Activated CD8-positive, alpha-beta memory T cell treated with anti-CD3 and anti-CD28 coated beads, Interleukin-2, amount 50 U/mL, for 4 hours (primary cell): ENCODE measurements at regions not wholly inside any gene's neighbourhood (a gene's known extent, or its start where the extent isn't known, plus 50 kb on each side); places are given as distances from the start of the nearest gene placed in this dataset.

Source experiments
- DNase-seq: peaks from one replicate; pipeline ENCODE4 v3.0.0-alpha.2; 2020

DNA sequence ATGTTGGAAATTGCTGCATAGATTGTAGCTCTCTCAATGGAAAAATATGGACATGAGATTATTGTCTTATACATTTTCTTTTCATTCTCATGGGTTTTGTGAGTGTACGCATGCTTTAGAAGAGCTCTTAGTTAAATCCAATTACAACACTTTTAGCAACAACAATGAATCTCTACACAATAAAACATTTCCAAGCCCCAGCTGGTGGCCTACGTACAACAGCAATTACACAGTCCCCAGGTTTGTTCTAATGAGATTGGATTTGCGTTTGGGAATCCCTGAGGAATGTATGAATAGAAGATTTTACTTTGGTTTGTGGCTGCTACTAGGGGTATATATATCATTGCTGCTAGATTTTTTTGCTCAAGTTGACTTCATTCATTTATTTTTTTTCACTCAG, 98.6 kb downstream of the FHDC1 start:
- no peak for DNase-seq

DNA sequence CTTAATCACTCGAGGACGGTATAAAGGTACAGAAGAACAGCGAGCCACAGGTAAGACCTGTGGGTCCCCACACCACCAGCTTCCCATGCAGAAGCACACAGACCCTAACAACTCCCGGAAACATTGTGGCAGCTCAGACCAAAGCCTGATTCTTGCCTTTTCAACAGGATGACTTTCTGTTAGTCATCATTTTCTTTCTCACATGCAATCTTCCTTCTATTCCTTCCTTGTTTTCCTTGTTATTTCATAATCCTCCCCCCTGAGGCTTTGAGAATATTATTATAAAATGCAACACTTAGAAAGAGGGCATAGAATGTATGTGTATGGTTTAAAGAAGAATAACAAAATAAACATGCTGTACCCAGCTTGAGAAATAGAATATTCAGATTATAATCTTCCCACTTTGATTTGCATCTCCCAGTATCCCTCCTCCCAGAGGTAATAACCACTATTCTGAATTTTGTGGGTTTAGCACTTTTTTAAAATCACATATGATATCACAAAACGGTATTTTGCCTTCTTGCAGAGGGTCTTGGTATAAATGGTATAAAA, 100.9 kb downstream of the FHDC1 start:
- no peak for DNase-seq

DNA sequence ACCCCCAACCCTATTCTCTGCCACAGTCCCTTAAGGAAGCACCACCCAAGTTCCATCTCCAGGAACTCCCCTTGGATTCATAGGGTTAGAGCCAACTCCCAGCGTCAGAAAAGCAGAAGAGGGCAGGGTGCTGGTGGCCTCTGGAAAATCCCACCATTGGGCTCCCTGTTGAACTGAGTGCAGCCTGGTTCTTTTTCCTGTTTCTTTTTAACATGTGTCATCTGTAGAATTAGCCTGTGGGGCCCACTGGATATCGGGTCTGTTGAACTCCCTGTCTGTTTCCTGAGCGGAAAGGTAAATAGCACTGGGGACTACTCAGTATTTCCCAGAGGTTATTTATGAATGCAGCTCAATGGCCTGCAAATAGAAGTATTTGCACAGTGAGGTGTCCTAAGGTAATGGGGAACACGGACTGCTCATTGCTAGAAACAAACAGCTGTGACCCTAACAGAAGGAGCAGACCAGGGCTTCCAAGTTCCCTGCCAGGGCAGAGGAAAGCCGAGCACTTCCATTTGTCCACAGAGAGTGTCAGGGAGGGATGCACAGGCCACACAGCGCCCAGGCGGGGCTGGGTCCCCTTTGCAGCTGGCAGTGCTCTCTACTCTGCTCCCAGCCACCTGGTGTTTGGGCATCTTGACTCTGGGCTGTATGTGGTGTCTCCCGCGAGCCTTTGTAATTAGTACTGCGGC, 102.6 kb downstream of the FHDC1 start:
- DNase-seq = no peak

DNA sequence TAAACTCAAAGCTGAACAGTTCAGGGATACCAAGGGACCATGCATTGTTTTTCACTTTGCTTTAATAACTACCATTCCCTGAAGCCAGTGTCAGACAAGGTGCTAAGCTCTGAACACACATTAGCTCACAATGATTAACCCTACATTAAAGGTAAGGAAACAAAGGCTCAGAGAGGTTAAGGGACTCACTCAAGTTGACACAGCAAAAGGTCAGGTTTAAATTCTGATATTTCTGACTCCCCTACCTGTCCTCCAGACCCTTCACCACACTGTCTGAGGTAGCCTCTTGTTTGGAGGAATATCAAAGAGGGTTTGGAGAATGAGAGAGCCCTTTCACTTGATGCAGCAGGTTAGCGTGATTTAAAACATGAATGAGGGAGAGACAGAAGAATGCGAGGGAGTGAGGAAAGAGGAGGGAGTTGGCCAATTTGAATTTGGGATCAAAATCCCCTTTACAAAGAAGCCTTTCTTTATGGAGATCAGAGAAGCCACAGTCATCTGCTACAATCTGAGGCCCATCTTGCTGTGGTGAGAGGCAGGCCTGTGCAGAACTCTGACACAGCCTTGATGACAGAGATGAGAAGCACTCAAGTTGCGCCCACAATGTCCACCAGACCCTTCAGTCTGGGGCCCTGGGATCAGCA, 103.5 kb downstream of the FHDC1 start:
- no peak for DNase-seq

DNA sequence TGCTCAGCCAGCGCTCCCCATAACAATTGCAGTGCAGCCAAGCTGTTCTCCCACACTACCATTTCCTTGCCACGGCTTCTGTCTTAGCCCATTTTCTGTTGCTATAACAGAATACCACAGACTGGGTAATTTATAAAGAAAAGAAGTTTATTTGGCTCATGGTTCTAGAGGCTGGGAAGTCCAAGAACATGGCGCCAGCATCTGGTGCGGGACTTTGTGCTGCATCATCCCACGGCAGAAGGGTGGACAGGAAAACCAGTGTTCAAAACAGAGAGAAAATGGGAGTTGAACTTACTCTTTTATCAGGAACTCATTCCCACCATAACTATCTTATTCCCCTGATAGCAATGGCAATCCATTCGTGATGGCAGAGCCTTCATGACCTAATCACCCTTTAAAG, 104.6 kb downstream of the FHDC1 start:
- DNase-seq = no peak

DNA sequence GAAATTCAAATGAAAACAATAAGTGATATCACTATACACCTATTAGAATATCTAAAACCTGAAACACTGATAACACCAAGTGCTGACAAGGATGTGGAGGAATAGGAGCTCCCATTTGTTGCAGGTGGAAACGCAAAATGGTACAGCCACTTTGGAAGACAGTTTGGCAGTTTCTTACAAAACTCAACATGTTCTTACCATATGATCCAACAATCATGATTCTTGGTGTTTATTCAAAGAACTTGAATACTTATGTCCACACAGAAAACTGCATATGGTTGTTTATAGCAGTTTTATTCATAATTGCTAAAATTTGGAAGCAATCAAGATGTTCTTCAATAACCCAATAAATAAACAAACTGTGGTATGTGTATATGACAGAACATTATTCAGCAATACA, 107.9 kb downstream of the FHDC1 start:
- DNase-seq = no peak

DNA sequence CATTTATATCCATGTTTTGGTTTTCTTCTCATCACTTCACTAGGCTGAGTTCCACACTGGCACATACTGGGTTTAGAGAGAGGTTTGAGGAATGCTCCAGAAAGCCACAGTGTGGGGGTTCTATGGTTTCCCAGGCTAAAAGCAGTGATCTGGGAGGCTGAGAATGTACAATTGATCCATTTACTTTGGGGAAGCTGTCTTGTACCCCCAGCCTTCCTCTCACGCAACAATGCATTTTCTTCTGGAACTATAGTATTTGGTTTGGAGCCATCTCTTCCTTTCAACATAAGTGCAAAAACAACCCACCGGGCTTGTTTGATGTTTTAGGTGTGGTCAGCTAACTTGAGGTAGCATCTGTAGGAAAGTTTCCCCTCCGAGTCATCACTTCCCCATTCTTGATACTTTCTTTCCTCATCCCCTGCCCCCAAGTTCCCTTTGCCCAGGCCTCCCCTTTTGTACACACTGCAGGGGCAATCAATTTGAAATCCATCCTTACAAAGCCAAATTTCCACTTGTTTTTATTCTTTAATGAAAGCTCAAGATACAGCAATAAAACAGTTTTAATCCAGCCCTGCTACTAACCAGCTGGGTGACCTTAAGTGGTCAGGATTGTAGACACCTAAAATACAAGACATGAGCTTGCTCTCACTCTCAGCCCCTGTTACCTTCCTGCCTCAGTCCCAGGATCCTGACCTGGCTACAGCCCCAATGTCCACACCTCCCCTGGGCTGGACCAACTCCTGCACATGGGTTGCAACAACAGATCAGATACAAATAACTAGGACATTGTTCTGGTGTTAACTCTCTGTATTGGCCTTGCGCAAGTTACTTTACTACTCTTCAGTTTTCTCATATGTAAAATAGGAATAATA, 109.2 kb downstream of the FHDC1 start:
- DNase-seq = no peak

DNA sequence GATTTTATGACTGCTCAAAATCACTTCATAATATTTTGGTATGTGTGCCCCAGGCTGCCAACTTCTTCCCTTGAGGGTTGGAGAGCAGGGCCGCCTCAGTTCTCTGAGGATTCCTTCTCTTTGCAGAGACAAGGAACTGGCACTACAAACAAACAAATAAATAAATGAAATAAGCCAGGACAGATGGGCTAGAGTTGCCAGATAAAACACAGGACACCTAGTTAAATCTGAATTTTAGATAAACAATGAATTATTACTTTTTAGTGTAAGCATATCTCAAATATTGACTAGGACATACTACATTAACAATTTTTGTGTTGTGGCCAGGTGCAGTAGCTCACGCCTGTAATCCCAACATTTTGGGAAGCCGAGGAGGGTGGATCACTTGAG, 122.5 kb downstream of the FHDC1 start:
- DNase-seq = no peak

DNA sequence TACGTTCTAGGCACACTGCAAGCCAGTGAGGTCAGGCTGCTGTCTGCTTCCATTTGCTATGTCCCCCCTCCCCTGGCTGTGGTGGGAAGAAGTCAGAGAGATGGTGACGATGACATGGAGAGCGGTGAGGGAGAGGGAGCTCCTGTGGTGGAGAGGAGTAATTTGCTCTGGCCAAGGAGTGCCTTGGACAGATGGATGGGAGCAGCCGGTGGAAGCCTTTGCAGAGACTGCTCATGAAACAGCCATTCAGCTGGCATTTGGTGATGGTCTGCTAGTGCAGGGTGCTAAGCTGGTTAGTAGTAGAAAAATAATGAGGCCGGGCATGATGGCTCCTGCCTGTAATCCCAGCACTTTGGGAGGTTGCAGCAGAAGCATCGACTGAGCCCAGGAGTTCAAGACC, 124.1 kb downstream of the FHDC1 start:
- no peak for DNase-seq

DNA sequence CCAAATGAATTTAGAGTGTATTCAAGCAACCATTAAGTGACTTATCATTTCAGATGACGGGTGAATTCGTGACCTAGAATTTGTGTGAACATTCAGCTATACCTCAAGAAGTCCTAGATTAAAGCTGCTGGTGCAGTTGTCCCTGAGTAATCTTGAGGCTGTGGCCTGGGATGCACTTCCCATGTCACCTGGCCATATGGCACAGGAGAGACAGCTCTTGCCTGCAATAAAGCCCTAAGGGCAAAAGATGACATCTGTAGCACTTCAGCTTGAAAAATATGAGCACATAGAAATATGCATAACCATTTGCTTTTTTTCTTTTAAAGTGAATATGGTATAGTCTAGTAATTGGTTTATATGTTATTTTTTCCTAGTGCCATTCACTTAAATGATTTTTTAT, 125.8 kb downstream of the FHDC1 start:
- DNase-seq = no peak

DNA sequence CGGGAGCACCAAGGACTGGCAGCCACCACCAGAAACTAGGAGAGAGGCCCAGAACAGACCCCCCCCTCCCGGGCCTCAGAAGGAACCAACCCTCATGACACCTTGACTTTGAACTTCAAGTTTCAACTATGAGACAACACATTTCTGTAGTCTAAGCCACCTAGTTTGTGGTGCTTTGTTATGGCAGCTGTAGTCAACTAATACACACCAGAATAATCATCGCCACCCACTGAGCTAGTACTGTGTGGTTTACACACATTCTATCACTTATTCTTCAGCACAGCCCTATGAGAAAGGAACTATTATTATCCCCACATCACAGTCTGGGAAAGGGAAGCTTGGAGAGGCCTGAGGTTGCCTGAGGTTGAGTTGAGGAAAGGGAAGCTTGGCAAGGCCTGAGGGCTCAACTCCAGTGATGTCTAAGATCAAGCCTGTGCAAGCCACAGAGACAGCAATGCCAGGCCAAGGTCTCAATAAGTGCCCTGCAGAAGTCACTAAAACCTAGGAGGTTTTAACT, 126.6 kb downstream of the FHDC1 start:
- no peak for DNase-seq

DNA sequence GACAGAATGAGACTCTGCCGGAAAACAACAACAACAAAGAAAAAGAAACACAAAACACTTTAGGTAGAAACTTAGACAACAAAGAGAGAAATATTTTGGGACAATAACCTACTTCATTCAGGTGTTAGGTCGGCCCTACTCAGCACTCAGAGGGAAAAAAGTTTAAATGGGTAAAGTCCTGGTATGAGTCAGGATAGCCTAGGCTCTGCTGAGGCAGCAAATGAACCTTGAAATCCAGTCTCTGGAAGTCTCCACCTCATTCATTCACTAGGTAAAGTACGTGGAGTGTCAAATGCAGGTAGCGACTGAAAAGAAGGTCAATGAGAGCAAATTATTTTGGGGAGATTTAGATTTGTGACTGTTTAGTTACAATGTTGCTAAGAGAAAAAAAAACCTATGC, 127.4 kb downstream of the FHDC1 start:
- DNase-seq = no peak

DNA sequence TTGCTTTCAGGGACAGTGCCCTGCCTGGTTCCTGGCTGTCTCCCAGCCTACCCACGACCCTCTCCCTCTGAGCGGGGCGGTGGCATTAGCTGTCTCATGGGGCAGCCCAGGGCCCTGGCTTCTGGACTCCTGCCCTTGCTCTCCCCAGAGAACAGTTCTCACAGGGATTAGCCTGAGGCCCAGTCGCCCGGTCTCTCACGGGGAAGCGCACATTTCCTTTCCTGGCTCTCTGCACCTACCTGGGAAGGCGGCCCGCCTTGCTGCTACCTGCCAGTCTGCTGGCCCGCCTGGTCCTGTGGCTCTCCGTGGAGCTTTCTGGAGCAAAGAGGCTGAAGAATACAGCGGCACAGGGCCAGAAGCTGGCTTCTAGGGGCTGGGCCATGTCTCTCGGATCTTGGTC, 128.4 kb downstream of the FHDC1 start:
- no peak for DNase-seq

DNA sequence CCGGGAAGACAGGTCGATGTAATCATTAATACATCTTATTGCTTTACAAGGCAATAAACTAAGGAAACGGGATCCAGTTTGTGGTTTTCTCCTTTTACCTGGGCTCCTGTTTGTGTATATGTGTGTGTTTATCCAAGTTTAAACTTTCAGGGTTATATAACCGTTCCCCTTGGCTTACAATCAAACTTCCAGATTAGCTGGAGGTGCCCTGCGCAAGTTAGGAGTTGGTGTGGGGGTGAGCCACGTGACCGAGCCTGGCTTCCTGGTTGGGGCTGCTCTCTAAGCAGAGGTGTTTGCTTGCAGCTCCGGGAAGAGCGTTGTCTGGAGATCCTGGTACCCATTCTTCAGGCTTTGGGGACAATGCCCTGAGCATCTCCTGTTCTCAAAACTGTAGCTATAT, 129.2 kb downstream of the FHDC1 start:
- DNase-seq = no peak

DNA sequence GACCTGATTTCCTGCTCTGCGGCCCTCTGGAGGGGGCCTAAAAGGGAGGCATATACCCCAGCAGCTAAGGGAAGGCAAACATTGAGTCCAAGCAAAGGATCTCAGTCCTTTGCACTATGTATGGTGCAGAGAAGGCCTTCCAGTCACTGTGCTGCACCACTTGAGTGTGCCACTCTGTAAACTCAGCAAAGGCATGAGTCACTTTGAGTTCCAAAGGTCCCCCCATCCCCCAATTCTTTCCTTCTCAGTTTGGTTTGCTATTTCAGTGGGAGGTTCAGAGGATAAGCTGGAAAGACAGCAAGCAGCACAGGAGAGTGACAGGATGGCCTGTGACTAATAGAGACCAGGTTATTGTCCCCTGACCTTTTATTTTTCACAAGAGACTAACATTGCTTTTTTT, 131.3 kb downstream of the FHDC1 start:
- DNase-seq = no peak

DNA sequence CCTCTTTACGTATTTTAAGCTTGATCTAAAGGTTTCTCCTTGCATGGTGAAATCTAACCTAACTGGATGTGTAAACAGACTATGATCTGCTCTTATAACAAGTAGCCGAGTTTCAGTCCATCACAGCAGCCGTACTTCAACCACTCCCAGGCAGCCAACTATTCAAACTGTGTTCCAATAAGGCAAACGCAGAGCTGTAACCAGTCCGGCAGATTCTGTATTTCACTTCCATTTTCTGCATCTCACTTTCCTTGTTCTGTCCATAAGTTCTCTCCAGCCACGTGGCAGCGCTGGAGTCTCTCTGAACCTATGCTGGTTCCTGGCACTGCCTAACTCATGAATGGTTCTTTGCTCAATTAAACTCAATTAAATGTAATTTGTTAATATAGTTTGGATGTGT, 132.6 kb downstream of the FHDC1 start:
- DNase-seq = no peak

DNA sequence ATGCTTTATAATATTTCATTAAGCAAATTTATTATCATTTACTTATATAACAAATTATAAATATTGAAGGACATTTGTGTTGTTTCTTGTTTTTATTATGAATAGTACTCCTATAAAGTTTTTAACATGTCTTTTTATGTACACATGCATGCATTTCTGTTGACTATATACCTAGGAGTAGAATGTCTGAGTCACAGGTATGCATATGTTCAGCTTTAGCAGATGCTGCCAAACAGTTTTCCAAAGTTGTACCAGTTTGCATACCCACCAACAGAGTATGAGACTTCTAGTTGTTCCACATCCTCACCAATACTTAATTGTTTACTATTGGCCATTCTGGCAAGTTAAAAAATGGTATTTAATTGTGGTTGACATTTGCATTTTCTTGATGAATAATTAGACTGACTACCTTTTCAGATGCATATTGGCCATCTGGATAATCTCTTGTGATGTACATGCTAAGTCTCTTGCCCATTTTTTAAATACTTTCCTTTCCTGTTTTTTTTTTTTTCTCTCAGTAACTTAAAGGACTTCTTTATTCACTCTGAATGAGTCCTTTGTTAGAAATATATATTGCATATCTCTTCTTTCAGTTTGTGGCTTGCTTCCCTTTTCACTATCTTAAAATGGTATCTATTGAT, 132.2 kb upstream of the TRIM2 start:
- no peak for DNase-seq

DNA sequence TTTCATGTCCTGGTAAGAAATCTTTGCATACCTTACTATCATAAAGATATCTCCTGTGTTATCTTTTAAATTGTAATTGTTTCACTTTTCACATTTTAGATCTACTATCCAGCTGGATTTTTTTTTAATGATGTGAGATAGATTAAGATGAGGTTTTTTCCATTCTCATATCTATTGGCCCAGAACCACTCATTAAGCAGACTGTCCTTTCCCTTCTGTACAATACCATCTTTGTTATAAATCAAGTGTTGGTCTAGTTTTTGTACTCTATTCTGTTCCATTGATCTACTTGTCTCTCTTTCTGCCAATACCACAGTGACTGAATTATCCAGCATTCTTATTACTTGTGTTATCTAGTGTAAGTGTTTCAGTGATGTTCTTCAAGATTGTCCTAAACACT, 131.6 kb upstream of the TRIM2 start:
- DNase-seq = no peak

DNA sequence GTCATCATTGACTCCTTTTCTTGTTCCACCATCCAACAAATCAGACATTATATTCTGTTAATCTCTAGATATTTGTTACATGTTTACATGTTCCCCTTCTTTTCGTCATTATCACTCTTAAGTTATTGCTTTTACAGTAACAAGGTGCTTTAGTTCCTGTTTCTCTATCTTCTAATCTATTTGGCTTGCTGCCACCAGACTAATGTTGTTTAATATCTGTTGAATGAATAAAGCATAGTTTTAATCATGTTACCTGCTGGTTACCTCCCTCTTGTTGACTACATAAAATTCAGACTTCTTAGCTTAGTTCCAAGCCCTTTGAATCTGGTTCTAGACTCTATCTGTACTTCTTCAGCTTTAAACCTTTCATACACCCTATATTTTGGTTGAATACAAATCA, 129.8 kb upstream of the TRIM2 start:
- DNase-seq = no peak

DNA sequence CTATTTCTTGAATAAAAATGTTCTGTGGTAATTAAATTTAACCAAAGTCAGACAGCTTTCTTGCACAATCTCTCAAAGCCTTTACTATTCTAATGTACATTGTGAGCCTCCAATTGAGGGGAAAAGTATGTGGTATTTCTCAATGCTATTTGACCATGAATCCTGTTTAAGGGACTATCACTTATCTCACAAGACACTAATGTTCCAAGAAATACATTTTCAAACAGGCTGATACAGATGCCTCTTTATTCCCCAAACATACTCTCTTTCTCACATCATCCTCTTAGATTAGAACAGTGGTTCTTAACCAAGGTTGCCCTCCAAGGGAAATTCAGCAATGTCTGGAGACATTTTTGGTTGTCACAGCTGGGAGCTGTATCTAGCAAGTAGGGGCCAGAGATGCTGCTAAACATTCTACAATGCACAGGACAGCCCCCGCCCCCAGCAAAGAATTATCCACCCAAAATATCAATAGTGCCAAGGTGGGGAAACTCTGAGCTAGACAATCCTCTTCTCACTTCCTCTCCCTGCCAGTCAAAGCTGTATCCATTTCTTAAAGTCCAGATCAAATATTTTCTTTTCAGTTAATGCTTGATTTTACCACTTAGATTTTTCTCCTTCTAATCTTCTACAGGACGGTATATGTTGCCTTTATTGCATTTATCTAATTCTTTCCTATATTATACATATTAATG, 129.2 kb upstream of the TRIM2 start:
- no peak for DNase-seq

DNA sequence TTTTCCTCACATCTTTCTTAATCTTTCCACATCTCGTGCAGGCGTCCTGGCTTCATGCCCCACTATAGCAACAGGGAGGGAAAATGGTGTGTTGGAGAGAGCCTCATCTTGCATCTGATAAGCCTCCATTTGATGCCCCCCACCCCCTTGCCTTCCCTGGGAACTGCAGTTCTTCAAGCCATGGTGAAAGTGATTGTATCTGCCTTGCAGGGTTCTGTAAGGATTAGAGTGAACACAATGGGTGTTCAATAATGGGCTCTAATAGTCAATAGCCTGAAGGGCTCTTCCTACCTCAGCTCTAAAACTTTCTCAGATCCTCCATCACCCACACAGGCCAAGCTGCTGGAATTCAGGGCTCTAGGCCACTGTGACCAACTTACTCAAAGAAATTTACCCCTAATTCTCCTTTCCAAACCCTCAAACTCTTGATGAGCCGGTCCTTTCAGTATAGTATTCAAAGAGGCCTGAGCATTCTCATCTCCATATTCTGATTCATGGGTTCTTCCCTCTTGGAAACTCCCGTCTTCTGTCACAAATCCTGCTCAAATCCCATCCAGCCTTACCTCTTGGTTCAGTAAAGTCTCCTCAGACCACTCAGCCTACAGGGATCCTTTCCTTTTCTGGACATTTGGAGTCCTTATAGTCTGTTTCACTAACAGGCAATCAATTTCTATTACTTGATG, 128.3 kb upstream of the TRIM2 start:
- DNase-seq = no peak

DNA sequence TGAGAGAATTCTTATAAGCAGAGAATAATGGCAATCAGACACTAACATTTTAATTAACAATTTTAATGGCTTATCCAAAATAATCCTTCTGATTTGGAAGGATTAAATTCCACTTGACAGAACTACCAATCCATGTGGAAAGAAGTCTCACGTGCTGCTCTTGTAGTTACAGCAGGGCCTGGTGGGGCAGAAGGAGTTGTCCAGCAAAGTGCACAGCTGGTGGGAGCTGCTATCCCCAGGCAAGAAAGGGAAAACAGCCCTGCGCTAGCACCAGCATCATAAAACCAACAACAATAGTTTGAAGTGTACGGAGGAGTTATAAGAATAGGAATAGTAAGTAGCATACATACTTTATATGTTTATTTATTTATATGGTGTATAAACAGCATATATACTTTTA, 127.4 kb upstream of the TRIM2 start:
- no peak for DNase-seq
